ENCODE measurements at regions not wholly inside any gene's neighbourhood (a gene's known extent, or its start where the extent isn't known, plus 50 kb on each side); places are given as distances from the start of the nearest gene placed in this dataset.

DNA sequence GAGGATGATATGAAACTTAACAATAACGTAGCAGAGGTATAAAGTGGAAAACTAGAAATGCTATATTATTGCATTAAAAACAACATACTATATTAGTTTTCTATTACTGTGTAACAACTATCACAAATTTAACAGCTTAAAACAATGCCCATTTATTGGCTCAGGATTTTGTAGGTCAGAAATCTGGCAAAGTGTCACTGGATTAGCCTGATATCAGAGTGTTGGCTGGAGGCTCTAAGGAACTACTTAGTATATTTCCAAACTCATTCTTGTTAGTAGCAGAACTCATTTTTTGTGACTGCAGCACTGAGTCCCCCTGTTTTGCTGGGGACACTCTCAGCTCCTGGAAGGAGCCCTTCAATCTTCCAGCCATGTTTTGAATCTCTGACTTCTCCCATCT lies 306.8 kb downstream of the ETV1 start:
- Histone ChIP-seq H4K20me1 (ENCODE audit: insufficient read depth) (no peaks in the 10 kb centered on the region), H3K27ac (no peak overlapping the region), H3K79me2 (ENCODE audit: insufficient read depth) (no peaks in the 10 kb centered on the region), H3K9me3 (ENCODE audit: low read depth) (no peaks in the 10 kb centered on the region), H3K4me1 (ENCODE audit: insufficient read depth) (no peaks in the 10 kb centered on the region), H3K27me3 (replicated peaks; ENCODE audit: insufficient read depth) (no peaks in the 10 kb centered on the region), H3K4me2 (ENCODE audit: unreplicated experiment) (no peak overlapping the region), H3K9me2 (ENCODE audit: insufficient read depth) (no peaks in the 10 kb centered on the region), H3K9ac (no peak overlapping the region), H3K4me3 (no peak overlapping the region), H3F3A (ENCODE audit: insufficient read depth) (no peaks in the 10 kb centered on the region), H3K36me3 (ENCODE audit: low read depth) (no peaks in the 10 kb centered on the region), H2AFZ (no peak overlapping the region)
- no peak for TF ChIP-seq EZH2phosphoT487 (IDR thresholded peaks at IDR 0.05; ENCODE audit: insufficient read depth, low read depth)
- TF ChIP-seq EZH2 (IDR thresholded peaks at IDR 0.05; ENCODE audit: insufficient read depth, poor library complexity, severe bottlenecking) = no peak
- no peak for DNase-seq
- in situ Hi-C loops (cut with MboI) = no loop called here
- 39 to 43% methylated on average over 1 of the region's 1 CpG for WGBS, 2 experiments (ENCODE audit: low coverage in 1 of 2, low lambda C conversion rate in 2 of 2, missing lambda C conversion rate in 2 of 2)

DNA sequence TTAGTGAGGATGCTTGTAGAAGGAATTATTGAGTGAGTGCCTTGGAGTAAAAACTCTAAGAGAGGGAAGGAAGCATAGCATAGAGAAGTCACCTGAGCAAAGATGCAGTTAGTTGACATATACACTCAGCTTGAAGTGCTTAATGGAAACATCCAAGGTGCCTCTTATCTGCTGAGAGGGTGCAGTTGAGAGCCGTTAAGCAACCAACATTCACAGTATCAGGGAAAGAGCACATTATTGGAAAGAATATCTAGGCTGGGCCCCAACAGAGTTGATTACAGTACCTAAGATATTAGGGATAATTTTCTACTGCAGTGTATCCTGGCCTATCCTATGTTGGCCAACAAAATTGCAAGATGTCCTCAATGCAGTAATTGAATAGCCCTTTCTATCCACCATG lies 302.0 kb downstream of the ETV1 start:
- Histone ChIP-seq H3K4me1 (ENCODE audit: insufficient read depth) (no peaks in the 10 kb centered on the region), H3K79me2 (ENCODE audit: insufficient read depth) (no peaks in the 10 kb centered on the region), H3K4me2 (ENCODE audit: unreplicated experiment) (no peak overlapping the region), H3K9ac (no peak overlapping the region), H3F3A (ENCODE audit: insufficient read depth) (no peaks in the 10 kb centered on the region), H3K4me3 (no peak overlapping the region), H3K9me2 (ENCODE audit: insufficient read depth) (no peaks in the 10 kb centered on the region), H3K9me3 (ENCODE audit: low read depth) (no peaks in the 10 kb centered on the region), H3K27ac (no peak overlapping the region), H4K20me1 (ENCODE audit: insufficient read depth) (no peaks in the 10 kb centered on the region), H2AFZ (no peak overlapping the region), H3K27me3 (replicated peaks; ENCODE audit: insufficient read depth) (no peaks in the 10 kb centered on the region), H3K36me3 (ENCODE audit: low read depth) (no peaks in the 10 kb centered on the region)
- TF ChIP-seq EZH2phosphoT487 (IDR thresholded peaks at IDR 0.05; ENCODE audit: insufficient read depth, low read depth) (no peak), EZH2 (IDR thresholded peaks at IDR 0.05; ENCODE audit: insufficient read depth, poor library complexity, severe bottlenecking) (no peak)
- 80 to 90% methylated on average over 1 of the region's 1 CpG for WGBS, 2 experiments (ENCODE audit: low coverage in 1 of 2, low lambda C conversion rate in 2 of 2, missing lambda C conversion rate in 2 of 2)
- no peak for DNase-seq
- in situ Hi-C loops (cut with MboI) = no loop called here

- 0 out of 2 replicates have a peak, but pooled peaks cover 3% of the 10 kb centered on the region for H3K9me2 ChIP-seq (ENCODE audit: insufficient read depth)
- no peaks in the 10 kb centered on the region for H3K36me3 ChIP-seq (ENCODE audit: low read depth)
- in situ Hi-C loops (cut with MboI) = no loop called here
- no peak overlapping the region for H3K9ac ChIP-seq
- no peak overlapping the region for H3K4me3 ChIP-seq
- peak; percentile 1 for DNase-seq
- TF ChIP-seq EZH2phosphoT487 (IDR thresholded peaks at IDR 0.05; ENCODE audit: insufficient read depth, low read depth) (no peak), EZH2 (IDR thresholded peaks at IDR 0.05; ENCODE audit: insufficient read depth, poor library complexity, severe bottlenecking) (no peak)
- no peaks in the 10 kb centered on the region for H3K4me1 ChIP-seq (ENCODE audit: insufficient read depth)
- no peaks in the 10 kb centered on the region for H3K9me3 ChIP-seq (ENCODE audit: low read depth)
- H3K4me2 ChIP-seq (ENCODE audit: unreplicated experiment) = no peak overlapping the region
- no peaks in the 10 kb centered on the region for H4K20me1 ChIP-seq (ENCODE audit: insufficient read depth)
- 33 to 35% methylated on average over 4 of the region's 4 CpGs for WGBS, 2 experiments (ENCODE audit: low coverage in 1 of 2, low lambda C conversion rate in 2 of 2, missing lambda C conversion rate in 2 of 2)
- no peak overlapping the region; the same call in 1 of the 2 replicates for H2AFZ ChIP-seq
- H3K27me3 ChIP-seq (replicated peaks; ENCODE audit: insufficient read depth) = no peaks in the 10 kb centered on the region
- no peak overlapping the region for H3K27ac ChIP-seq
- H3K79me2 ChIP-seq (ENCODE audit: insufficient read depth) = no peaks in the 10 kb centered on the region
- H3F3A ChIP-seq (ENCODE audit: insufficient read depth) = no peaks in the 10 kb centered on the region
Measured at GRCh38 chr7:13692548-13692947, 296.9 kb downstream of the ETV1 start.

- Histone ChIP-seq H3K4me1 (ENCODE audit: insufficient read depth) (no peaks in the 10 kb centered on the region), H3K79me2 (ENCODE audit: insufficient read depth) (no peaks in the 10 kb centered on the region), H3K27ac (no peak overlapping the region), H3K36me3 (ENCODE audit: low read depth) (no peaks in the 10 kb centered on the region), H3K4me2 (ENCODE audit: unreplicated experiment) (no peak overlapping the region), H3K9me2 (ENCODE audit: insufficient read depth) (no peaks in the 10 kb centered on the region), H4K20me1 (ENCODE audit: insufficient read depth) (no peaks in the 10 kb centered on the region), H2AFZ (peak overlapping the region; percentile 35; the same call in 1 of the 2 replicates), H3F3A (ENCODE audit: insufficient read depth) (no peaks in the 10 kb centered on the region), H3K4me3 (no peak overlapping the region), H3K9me3 (ENCODE audit: low read depth) (no peaks in the 10 kb centered on the region), H3K9ac (no peak overlapping the region), H3K27me3 (replicated peaks; ENCODE audit: insufficient read depth) (no peaks in the 10 kb centered on the region)
- in situ Hi-C loops (cut with MboI) = loop anchor here (25.0 kb wide), 1 partner anchor 415 kb away; no protein-coding TSS in a partner anchor
- WGBS, 2 experiments (ENCODE audit: low coverage in 1 of 2, low lambda C conversion rate in 2 of 2, missing lambda C conversion rate in 2 of 2) = 92 to 100% methylated on average over 2 of the region's 2 CpGs
- no peak for DNase-seq
- TF ChIP-seq EZH2 (IDR thresholded peaks at IDR 0.05; ENCODE audit: insufficient read depth, poor library complexity, severe bottlenecking) (no peak), EZH2phosphoT487 (IDR thresholded peaks at IDR 0.05; ENCODE audit: insufficient read depth, low read depth) (no peak)
Measured at GRCh38 chr7:13702251-13702650, 287.2 kb downstream of the ETV1 start.

DNA sequence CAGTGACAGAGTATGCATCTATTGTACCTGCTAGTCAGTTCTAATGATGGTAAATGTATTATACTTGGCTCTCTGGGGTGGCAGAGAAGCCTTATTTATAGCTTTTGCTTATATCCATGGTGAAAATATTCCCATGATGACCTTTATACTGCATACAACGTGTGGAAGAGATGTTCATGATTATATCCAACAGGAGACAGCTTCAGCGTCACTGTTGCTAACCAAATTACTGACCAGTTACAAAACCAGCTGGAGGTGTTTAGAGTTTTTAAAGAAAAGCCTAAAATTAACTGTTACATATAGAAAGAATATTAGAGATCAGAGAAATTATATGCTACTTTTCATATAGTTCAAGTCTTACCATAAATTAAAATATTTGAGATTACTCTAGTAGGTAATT lies 280.8 kb downstream of the ETV1 start:
- Histone ChIP-seq H3K4me1 (ENCODE audit: insufficient read depth) (no peaks in the 10 kb centered on the region), H3K4me3 (no peak overlapping the region), H4K20me1 (ENCODE audit: insufficient read depth) (no peaks in the 10 kb centered on the region), H2AFZ (peak overlapping the region; percentile 41; the same call in 1 of the 2 replicates), H3K9me3 (ENCODE audit: low read depth) (no peaks in the 10 kb centered on the region), H3F3A (ENCODE audit: insufficient read depth) (no peaks in the 10 kb centered on the region), H3K79me2 (ENCODE audit: insufficient read depth) (no peaks in the 10 kb centered on the region), H3K27ac (no peak overlapping the region), H3K27me3 (replicated peaks; ENCODE audit: insufficient read depth) (no peaks in the 10 kb centered on the region), H3K9ac (no peak overlapping the region), H3K36me3 (ENCODE audit: low read depth) (no peaks in the 10 kb centered on the region), H3K9me2 (ENCODE audit: insufficient read depth) (no peaks in the 10 kb centered on the region), H3K4me2 (ENCODE audit: unreplicated experiment) (no peak overlapping the region)
- no peak for DNase-seq
- in situ Hi-C loops (cut with MboI) = loop anchor here (25.0 kb wide), 1 partner anchor 421 kb away; no protein-coding TSS in a partner anchor
- TF ChIP-seq EZH2phosphoT487 (IDR thresholded peaks at IDR 0.05; ENCODE audit: insufficient read depth, low read depth) (no peak), EZH2 (IDR thresholded peaks at IDR 0.05; ENCODE audit: insufficient read depth, poor library complexity, severe bottlenecking) (no peak)
- WGBS, 2 experiments (ENCODE audit: low coverage in 1 of 2, low lambda C conversion rate in 2 of 2, missing lambda C conversion rate in 2 of 2) = 52 to 55% methylated on average over 2 of the region's 2 CpGs

All from GM23248 (cell line).